ENCODE measurements at regions not wholly inside any gene's neighbourhood (a gene's known extent, or its start where the extent isn't known, plus 50 kb on each side); places are given as distances from the start of the nearest gene placed in this dataset.
"Not testable (repeated sequence)": the region's sequence is repeated elsewhere in the genome, so short reads cannot be mapped to it uniquely, and the experiment has no call there.

- TF ChIP-seq CTCF (IDR thresholded peaks at IDR 0.05 in 8 of 11, conservative IDR thresholded peaks at IDR 0.05 in 3 of 11); POLR2A (IDR thresholded peaks at IDR 0.05): not testable (repeated sequence)
Observed at GRCh38 chr6:4357660-4358152, 222.3 kb upstream of the ECI2 start.

Data from spleen (tissue), 7 donors.